Cerebellar cortex (tissue), 1 donor: ENCODE measurements at regions not wholly inside any gene's neighbourhood (a gene's known extent, or its start where the extent isn't known, plus 50 kb on each side); places are given as distances from the start of the nearest gene placed in this dataset.

ENCODE experiments used
- DNase-seq: peaks from one replicate; pipeline ENCODE4 v3.0.0-alpha.2; 2015; ENCODE audit warnings: low spot score

GRCh38 chrX:39289827-39290226, 488.6 kb downstream of the MID1IP1 start:
- no peak for DNase-seq

DNA sequence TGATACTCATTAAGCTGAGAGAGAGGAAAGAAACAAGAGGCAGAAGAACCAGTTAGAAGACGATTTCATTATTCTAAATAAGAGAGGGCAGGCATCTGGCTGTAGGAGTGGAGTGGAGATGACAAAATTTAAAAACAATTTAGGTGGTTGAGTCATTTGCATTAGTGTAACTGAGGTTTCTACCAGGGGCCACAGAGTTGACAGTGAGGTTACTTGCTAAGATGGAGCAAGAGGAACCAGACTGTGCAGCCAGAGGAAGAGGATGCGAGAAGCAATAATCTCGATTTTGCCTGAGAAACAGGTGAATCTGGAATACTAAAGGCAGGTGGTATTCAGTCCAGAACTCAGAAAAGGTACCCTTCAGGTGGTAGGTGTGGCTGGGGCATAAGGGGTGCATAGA, 491.9 kb downstream of the MID1IP1 start:
- no peak for DNase-seq

- DNase-seq, result no peak
Measured at GRCh38 chrX:39296472-39296871, 495.2 kb downstream of the MID1IP1 start.

GRCh38 chrX:39298821-39299220, 497.6 kb downstream of the MID1IP1 start:
- no peak for DNase-seq

GRCh38 chrX:39299615-39300014, 498.4 kb downstream of the MID1IP1 start:
- DNase-seq, result no peak

- peak; percentile 85 for DNase-seq
Measured at GRCh38 chrX:39301036-39301435, 499.8 kb downstream of the MID1IP1 start.

- no peak for DNase-seq
Measured at GRCh38 chrX:39302838-39303237, 501.6 kb downstream of the MID1IP1 start.

- DNase-seq, result no peak
Measured at GRCh38 chrX:39304746-39305145, 503.5 kb downstream of the MID1IP1 start.

GRCh38 chrX:39307488-39307887, 506.2 kb downstream of the MID1IP1 start:
- no peak for DNase-seq

DNA sequence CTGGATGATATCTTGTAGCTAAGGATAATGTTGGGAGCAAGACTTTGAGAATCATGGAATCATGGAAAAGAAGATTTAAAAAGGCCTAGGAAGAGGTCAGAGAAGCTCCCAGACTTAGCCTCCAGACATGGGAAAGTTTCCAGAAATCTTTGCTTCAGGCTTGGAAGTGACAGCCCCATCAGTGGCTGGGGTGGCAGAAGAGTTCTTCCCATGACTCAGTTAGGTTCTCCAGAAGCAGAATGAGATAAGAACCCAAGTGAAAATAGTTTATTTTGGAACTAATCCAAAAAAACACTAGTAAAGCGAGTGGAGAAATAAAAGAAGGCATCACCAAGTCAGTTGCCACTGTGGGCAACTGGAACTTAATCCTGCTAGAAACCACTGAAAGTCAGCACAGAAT, 506.9 kb downstream of the MID1IP1 start:
- no peak for DNase-seq

- DNase-seq, result no peak
Measured at GRCh38 chrX:39309018-39309635, 507.9 kb downstream of the MID1IP1 start.

DNA sequence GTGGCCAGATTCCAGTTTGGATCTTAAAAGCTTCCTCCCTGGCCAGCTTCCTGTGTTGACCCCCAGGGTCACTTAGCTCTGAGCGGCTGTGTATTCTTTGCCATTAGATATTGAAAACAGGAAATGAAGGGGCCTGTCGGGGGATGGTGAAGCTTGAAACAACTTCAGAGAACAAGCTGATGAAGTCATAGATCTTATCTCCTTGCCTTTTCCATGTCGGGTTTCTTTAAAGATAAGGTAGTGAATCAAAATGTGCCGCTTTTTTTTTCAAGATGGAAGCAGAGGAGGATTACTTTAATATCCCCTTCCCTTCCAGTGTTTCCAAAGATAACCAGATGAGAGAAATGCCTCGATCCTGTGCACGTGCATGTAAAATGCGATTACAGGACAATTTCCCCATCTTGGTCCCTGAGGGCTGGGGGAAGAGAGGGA, 508.5 kb downstream of the MID1IP1 start:
- no peak for DNase-seq

- DNase-seq, result no peak
Measured at GRCh38 chrX:39310891-39311290, 509.6 kb downstream of the MID1IP1 start.

DNA sequence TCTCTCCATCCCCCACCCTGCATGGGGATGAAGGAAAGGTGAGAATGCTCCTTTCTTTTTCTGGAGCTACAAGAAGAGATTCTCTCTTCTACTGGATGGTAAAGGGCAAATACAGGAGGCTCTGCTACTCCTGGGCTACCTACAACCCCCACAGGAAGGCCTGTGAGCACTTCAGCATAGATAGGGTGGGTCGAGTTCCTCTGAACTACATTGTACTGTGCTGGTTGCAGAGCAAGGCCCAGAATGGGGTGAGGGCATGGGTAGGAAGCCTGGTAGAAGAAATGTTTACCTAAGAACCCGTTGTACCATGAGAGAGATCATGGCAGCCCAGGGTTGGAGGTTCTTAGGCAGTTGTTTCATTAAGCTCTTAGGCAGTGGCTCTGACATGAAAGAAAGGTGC, 510.4 kb downstream of the MID1IP1 start:
- no peak for DNase-seq

DNA sequence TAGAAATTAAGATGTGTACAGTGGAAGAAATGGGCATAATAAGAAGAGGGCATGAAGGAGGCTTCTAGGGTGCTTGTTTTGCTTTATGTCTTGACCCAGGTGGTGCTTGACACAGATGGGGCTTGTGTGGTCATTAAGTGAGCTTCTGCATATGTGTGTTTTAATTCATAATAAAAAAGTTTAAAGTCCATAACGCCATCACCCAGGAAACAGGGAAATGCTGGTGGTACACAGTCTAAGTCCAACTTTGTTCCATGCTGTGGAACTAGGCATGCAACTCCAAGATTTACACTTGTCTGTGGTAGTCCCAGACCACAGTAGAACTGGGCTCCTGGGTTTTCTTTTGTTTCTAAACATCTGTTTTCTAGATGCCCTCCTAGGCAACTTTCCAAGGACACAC, 511.9 kb downstream of the MID1IP1 start:
- DNase-seq, result no peak

GRCh38 chrX:39318506-39319343, 517.5 kb downstream of the MID1IP1 start:
- DNase-seq, result no peak

GRCh38 chrX:39320165-39320564, 518.9 kb downstream of the MID1IP1 start:
- DNase-seq, result peak; percentile 29

GRCh38 chrX:39322496-39322895, 521.2 kb downstream of the MID1IP1 start:
- no peak for DNase-seq

DNA sequence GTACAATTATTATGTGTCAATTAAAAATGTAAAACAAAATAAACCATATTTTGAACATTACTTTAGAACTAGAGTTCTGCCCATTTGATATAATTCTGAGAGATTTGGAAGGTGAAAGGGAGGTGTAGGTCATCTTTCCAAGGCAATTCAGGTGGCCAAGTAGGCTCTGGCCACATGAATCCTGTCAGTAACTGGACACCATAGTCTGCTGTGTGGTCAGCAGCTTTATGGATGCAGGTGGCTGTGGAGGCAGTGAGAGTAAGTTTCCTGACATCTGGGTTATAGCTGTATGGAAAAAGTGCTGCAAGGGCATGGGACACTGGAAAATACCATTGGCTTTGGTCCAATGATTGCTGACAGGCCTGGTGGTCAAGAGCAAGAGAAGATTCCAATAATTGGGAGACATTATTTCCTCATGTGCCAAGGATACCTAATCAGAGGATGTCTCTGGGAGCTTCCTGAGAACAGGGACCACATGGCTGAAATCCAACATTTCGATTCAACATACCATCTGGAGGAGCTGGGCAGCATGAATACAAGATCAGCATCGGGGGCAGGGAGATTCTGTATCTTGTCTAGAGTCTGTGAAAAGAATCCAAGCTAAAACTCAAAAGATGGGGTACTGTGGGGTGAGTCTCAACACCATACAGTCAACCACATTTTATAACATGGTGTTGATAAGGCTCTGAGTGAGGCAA, 523.1 kb downstream of the MID1IP1 start:
- DNase-seq, result no peak

- no peak for DNase-seq
Measured at GRCh38 chrX:39327255-39327654, 526.0 kb downstream of the MID1IP1 start.

DNA sequence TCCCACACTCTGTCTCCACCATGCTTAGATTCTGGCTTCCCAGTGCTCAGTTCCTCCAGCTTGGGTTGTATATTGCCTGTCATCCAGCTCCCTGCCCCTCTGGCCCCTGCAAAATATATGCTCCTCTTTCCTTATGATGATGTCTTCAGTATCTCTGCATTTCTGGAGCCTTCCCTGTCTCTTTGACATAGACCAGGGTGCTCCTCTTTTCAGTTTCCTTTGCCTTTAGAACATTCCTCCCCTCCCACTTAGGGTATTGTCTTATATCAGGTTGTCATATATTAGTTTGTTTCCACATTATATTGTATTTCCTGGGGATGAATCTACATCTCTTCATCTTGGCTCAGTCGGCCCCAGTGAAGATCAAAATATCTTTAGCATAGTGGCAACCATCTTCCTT, 526.4 kb downstream of the MID1IP1 start:
- DNase-seq, result no peak

DNA sequence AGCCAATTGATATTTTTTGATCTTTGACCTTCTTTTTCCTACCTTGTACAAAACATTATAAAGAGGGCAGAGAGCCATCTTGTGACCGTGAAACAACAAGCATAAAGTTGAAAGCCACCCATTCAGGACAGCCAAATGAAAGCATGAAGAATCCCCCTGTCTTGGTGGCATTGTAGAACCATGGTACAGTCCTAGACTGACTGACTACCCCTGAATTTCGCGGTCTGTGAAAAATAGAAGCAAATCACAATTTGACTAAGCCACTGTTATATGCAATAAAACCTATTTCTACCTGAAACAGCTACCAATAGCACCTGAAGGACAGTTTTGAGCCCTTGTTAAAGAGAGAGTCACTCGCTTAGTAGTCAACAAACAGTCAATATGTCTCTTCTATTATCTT, 527.4 kb downstream of the MID1IP1 start:
- no peak for DNase-seq

DNA sequence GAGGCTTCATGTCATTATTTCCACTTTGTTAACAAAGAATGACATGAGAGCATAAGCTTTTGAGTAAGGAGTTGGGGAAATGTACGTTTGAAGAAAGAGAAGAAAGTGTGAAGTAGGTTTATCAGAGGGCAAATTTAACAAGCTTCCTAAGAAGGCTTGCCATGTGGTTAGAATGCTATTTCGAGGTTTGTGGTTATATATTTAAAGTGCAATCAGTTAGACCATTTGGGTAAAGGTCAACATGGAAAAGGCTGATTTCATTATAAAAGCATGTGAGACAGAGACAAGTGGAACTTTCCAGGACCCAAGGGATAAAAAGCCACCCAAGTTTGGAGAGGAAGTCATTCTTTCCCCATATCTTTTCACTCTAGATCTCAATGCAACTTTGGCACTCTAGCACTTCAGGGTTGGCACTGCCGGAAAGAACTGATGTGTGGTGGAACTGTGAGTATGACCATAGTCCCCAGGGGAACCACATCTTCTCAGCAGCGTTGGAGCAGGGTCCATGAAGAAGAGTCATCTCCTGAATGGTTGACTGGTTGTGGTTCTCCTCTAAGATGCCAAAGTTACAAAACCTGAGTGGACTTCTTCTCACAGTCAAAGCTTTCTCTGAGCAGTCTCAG, 529.9 kb downstream of the MID1IP1 start:
- no peak for DNase-seq
